ENCODE measurements at regions not wholly inside any gene's neighbourhood (a gene's known extent, or its start where the extent isn't known, plus 50 kb on each side); places are given as distances from the start of the nearest gene placed in this dataset.
"Not testable (repeated sequence)": the region's sequence is repeated elsewhere in the genome, so short reads cannot be mapped to it uniquely, and the experiment has no call there.

- TF ChIP-seq CTCF (IDR thresholded peaks at IDR 0.05) (no peak), POLR2A (IDR thresholded peaks at IDR 0.05) (no peak)
- intact Hi-C loops (cut with DNase I; ENCODE audit: low total_unique reads), result no loop called here
- DNase-seq (ENCODE audit: low spot score in 2 of 2), result no peak
- WGBS, 2 donors, result 74 to 85% methylated on average over 1 of the region's 1 CpG
- H3K4me3 ChIP-seq (ENCODE audit: low read depth, poor library complexity, severe bottlenecking), result no peak overlapping the region
Observed at GRCh38 chr9:93771276-93771675, 183.9 kb downstream of the BARX1 start.

DNA sequence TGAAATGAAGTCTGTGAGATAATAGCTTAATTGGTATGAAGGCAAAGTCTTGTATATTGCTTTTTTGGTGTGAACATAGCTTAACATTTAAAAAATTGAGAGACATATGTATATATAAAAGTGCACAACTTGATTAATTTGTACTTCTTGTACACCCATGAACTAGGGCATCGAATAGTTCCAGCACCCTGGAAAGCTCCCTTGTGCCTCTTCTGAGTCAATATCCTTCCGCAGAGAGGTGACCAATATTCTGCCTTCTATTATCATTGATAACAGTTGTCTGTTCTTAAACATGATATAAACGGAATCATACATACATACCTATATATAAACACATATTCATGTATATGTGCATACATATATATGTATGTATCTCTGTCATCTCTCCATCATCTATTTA is 185.4 kb downstream of the PHF2 start:
- no peak overlapping the region for H3K4me3 ChIP-seq (ENCODE audit: low read depth, poor library complexity, severe bottlenecking)
- TF ChIP-seq POLR2A (IDR thresholded peaks at IDR 0.05) (no peak), CTCF (IDR thresholded peaks at IDR 0.05) (no peak)
- DNase-seq (ENCODE audit: low spot score in 2 of 2), result no peak
- intact Hi-C loops (cut with DNase I; ENCODE audit: low total_unique reads), result no loop called here
- WGBS, 2 donors, result 76 to 79% methylated on average over 3 of the region's 3 CpGs

DNA sequence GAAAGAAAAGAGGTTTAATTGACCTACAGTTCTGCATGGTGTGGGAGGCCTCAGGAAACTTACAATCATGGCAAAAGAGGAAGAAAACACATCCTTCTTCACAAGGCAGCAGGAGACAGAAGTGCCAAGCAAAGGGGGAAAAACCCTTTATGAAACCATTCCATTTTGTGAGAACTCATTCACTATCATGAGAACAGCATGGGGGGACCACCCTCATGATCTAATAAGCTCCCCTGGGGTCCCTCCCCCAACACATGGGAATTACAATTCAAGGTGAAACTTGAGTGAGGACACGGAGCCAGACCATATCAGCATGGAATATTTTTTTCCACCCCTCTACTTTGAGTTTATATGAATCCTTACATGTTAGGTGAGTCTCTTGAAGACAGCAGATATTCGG is 173.7 kb downstream of the PHF2 start:
- intact Hi-C loops (cut with DNase I; ENCODE audit: low total_unique reads), result no loop called here
- no peak for DNase-seq (ENCODE audit: low spot score in 2 of 2)
- TF ChIP-seq POLR2A (IDR thresholded peaks at IDR 0.05) (no peak), CTCF (IDR thresholded peaks at IDR 0.05) (no peak)
- 63 to 78% methylated on average over 2 of the region's 2 CpGs for WGBS, 2 donors
- H3K4me3 ChIP-seq (ENCODE audit: low read depth, poor library complexity, severe bottlenecking), result no peak overlapping the region

- DNase-seq (ENCODE audit: low spot score in 2 of 2); intact Hi-C loops (cut with DNase I; ENCODE audit: low total_unique reads); H3K4me3 ChIP-seq (ENCODE audit: low read depth, poor library complexity, severe bottlenecking): not testable (repeated sequence)
- 100% methylated on average over 1 of the region's 1 CpG for WGBS, 2 donors
Observed at GRCh38 chr9:93748827-93749226, 172.4 kb downstream of the PHF2 start.

DNA sequence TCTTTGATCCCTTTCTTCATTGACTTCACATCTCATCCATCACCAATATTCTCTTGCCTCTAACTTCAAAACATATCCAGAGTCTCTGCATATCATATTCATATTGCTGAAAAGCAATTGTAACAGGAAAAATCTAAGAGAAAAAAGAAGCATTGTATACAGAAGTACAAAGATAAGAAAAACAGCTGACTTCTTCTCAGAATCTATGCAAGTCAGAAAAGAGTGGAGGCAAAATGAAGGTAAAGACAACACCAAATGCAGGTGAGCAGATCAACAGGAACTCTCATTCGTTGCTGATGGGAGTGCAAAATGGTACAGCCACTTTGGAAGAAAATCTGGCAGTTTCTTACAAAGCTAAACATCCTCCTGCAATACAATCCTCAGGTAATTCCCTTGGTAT is 155.6 kb downstream of the PHF2 start:
- WGBS, 2 donors, result 62 to 67% methylated on average over 1 of the region's 1 CpG
- intact Hi-C loops (cut with DNase I; ENCODE audit: low total_unique reads), result no loop called here
- no peak for DNase-seq (ENCODE audit: low spot score in 2 of 2)
- TF ChIP-seq CTCF (IDR thresholded peaks at IDR 0.05), result no peak
- no peak for TF ChIP-seq POLR2A (IDR thresholded peaks at IDR 0.05)
- no peak overlapping the region for H3K4me3 ChIP-seq (ENCODE audit: low read depth, poor library complexity, severe bottlenecking)

GRCh38 chr9:93730648-93731047 is 154.3 kb downstream of the PHF2 start:
- intact Hi-C loops (cut with DNase I; ENCODE audit: low total_unique reads), result no loop called here
- 50 to 57% methylated on average over 8 of the region's 8 CpGs for WGBS, 2 donors
- TF ChIP-seq POLR2A (IDR thresholded peaks at IDR 0.05), result no peak
- TF ChIP-seq CTCF (IDR thresholded peaks at IDR 0.05), result no peak
- no peak for DNase-seq (ENCODE audit: low spot score in 2 of 2)
- H3K4me3 ChIP-seq (ENCODE audit: low read depth, poor library complexity, severe bottlenecking), result no peak overlapping the region
